ENCODE measurements at regions not wholly inside any gene's neighbourhood (a gene's known extent, or its start where the extent isn't known, plus 50 kb on each side); places are given as distances from the start of the nearest gene placed in this dataset.

- DNase-seq (ENCODE audit: insufficient read length, low spot score) (no peak), FAIRE-seq (no peak)
- TF ChIP-seq POLR2A (IDR thresholded peaks at IDR 0.05; ENCODE audit: low read depth, low read length), result no peak
Observed at GRCh38 chr10:111131168-111131799, 54.5 kb downstream of the ADRA2A start.

DNA sequence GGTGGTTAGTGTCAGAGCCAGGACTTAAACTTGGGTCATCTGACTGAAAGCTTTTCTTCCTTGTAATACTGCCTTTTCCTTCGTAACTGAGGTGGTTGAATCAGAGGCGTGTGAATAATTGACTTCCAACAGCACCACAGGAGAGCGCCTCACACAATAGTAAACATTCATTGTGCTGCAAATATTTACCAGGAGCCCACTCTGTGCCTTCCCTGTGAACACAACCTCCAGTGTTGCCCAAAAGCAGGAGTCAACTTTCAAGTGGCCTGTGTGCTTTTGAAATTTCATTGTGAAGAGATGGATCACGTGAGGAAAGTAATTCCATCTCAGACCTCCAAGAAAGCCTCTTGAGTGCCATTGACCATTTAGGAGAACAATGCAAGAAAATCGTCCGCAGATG, 60.2 kb downstream of the ADRA2A start:
- FAIRE-seq (no peak), DNase-seq (ENCODE audit: insufficient read length, low spot score) (no peak)
- TF ChIP-seq POLR2A (IDR thresholded peaks at IDR 0.05; ENCODE audit: low read depth, low read length), result no peak

- DNase-seq (ENCODE audit: insufficient read length, low spot score), result no peak
- FAIRE-seq, result no peak
Observed at GRCh38 chr10:111137587-111137986, 60.8 kb downstream of the ADRA2A start.

DNA sequence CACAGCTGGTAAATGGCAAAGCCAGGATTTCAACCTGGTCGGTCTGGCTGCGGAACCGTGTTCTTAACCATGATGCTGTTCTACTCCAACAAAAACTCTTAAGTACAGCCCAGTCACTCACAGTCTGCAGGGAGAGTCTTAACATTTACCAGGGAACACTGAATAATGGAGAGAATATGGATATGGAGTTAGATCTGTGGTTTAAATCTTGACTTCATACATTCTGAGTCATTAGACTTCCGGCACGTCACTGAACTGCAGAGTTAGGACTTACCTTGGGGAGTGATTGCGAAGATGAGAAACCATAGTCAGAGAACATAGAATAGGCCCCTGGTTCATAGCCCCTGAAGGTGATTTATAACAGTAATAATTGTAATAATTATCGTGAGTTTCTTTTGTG, 61.7 kb downstream of the ADRA2A start:
- FAIRE-seq, result no peak
- no peak for TF ChIP-seq POLR2A (IDR thresholded peaks at IDR 0.05; ENCODE audit: low read depth, low read length)
- DNase-seq (ENCODE audit: insufficient read length, low spot score), result no peak

More at GRCh38 chr10:111137587-111137986, 60.8 kb downstream of the ADRA2A start:
- TF ChIP-seq POLR2A (IDR thresholded peaks at IDR 0.05; ENCODE audit: low read depth, low read length), result no peak

- TF ChIP-seq POLR2A (IDR thresholded peaks at IDR 0.05; ENCODE audit: low read depth, low read length), result no peak
- FAIRE-seq (no peak), DNase-seq (ENCODE audit: insufficient read length, low spot score) (no peak)
Observed at GRCh38 chr10:111139567-111139966, 62.7 kb downstream of the ADRA2A start.

- TF ChIP-seq POLR2A (IDR thresholded peaks at IDR 0.05; ENCODE audit: low read depth, low read length), result no peak
- FAIRE-seq (no peak), DNase-seq (ENCODE audit: insufficient read length, low spot score) (peak; percentile 11)
Observed at GRCh38 chr10:111142092-111142768, 65.4 kb downstream of the ADRA2A start.

GRCh38 chr10:111146025-111146640, 69.3 kb downstream of the ADRA2A start:
- no peak for TF ChIP-seq POLR2A (IDR thresholded peaks at IDR 0.05; ENCODE audit: low read depth, low read length)
- no peak for DNase-seq (ENCODE audit: insufficient read length, low spot score)
- FAIRE-seq, result no peak

DNA sequence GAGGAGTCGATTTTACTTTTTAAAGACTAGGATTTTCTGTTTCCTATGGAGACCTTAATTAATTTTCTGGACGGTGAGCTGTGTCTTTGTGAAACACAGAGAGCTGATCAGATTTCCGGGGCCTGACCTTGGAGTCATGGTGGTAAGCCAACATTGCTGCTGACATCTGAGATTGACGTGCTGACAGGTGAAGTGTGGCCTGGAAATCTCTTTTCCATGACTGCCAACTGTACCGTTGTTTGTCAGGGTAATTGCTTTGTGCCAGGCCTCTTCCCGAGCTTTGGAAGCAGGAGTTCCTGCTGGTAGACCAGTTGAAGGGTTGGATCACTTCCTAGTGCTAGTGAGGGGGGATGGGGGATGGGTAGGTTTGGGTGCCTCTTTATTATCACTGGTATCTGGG, 71.2 kb downstream of the ADRA2A start:
- TF ChIP-seq POLR2A (IDR thresholded peaks at IDR 0.05; ENCODE audit: low read depth, low read length), result no peak
- FAIRE-seq, result no peak

DNA sequence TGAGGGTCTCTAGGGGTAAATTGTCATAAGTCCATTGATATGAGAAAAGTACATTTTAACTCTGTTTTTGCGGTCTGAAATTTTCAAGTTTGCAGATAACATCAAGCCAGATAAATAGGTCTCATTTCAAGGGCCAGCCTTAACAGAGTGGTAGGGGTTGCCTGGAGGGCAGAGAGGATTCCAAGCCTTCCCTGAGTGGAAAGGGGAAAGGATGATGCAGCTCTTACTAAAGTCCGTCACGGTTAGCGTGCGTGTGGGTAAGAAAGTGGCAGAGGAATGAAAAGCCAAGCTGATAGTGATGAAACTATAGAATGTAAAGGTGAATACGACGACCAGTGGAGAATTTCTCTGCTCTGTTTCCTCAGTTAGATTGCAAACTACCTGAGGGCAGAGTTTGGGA, 71.6 kb downstream of the ADRA2A start:
- FAIRE-seq (no peak), DNase-seq (ENCODE audit: insufficient read length, low spot score) (no peak)
- TF ChIP-seq POLR2A (IDR thresholded peaks at IDR 0.05; ENCODE audit: low read depth, low read length), result no peak

More for the DNA sequence above, 71.2 kb downstream of the ADRA2A start:
- no peak for DNase-seq (ENCODE audit: insufficient read length, low spot score)

GRCh38 chr10:111150691-111151090, 73.9 kb downstream of the ADRA2A start:
- TF ChIP-seq POLR2A (IDR thresholded peaks at IDR 0.05; ENCODE audit: low read depth, low read length), result no peak
- DNase-seq (ENCODE audit: insufficient read length, low spot score) (no peak), FAIRE-seq (no peak)

GRCh38 chr10:111151595-111152307, 74.9 kb downstream of the ADRA2A start:
- DNase-seq (ENCODE audit: insufficient read length, low spot score), result no peak
- TF ChIP-seq POLR2A (IDR thresholded peaks at IDR 0.05; ENCODE audit: low read depth, low read length), result no peak
- no peak for FAIRE-seq

DNA sequence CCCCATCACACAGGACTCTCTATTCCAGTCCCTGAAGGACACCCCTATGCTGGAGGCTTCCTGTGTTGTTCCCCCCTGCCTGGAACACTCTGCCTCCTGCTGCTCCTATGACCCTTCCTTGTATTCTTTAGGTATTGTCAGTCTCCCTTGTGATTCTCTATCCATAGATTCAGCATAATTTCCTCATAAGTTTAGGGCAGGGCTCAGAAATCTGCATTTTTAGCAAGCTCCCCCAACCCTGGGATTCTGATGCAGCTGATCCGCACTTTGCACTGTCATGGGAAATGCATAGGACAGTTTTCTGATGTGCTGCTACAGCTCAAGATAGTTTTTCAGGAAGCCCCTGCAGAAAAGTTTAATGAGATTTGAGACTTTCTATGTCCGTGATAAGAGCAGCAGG, 79.9 kb downstream of the ADRA2A start:
- DNase-seq (ENCODE audit: insufficient read length, low spot score), result no peak
- no peak for TF ChIP-seq POLR2A (IDR thresholded peaks at IDR 0.05; ENCODE audit: low read depth, low read length)
- FAIRE-seq, result no peak

GRCh38 chr10:111158595-111158994, 81.8 kb downstream of the ADRA2A start:
- TF ChIP-seq POLR2A (IDR thresholded peaks at IDR 0.05; ENCODE audit: low read depth, low read length), result no peak
- FAIRE-seq (no peak), DNase-seq (ENCODE audit: insufficient read length, low spot score) (no peak)

Data from H54 (cell line).